Caco-2 (cell line): ENCODE measurements at regions not wholly inside any gene's neighbourhood (a gene's known extent, or its start where the extent isn't known, plus 50 kb on each side); places are given as distances from the start of the nearest gene placed in this dataset.

ENCODE experiments used
- BruUV-seq: library from RNA; stranded (reverse); fragments of 400-500 nt; replicated peaks from 2 replicates; lab custom pipeline; 2021; lab: Mats Ljungman, UMichigan
- CTCF ChIA-PET: fragments of 300-600 bp; sonication (Branson Sonifier 250); formaldehyde crosslinking; loops from one replicate; lab custom pipeline; 2022; ENCODE audit warnings: antibody characterized with exemption; lab: Charles Lee
- POLR2A ChIA-PET: fragments of 300-600 bp; sonication (Branson Sonifier 250); formaldehyde crosslinking; loops from one replicate; lab custom pipeline; 2022; ENCODE audit warnings: antibody characterized with exemption; lab: Charles Lee
- DNase-seq, 2 experiments: peaks; one replicate each; pipeline versions ENCODE4 v3.0.0 to v3.0.0-alpha.2; 2020 to 2022
- H3K27me3 ChIP-seq: replicated peaks from 2 replicates; pipeline ENCODE4 v1.6.0; 2011; ENCODE audit warnings: low read length; ENCODE audit not compliant: control insufficient read depth, insufficient read depth
- H3K36me3 ChIP-seq: 2 replicates; pipeline ENCODE4 v1.5.1; 2011; ENCODE audit warnings: low read length; ENCODE audit not compliant: control insufficient read depth, insufficient read depth
- H3K4me1 ChIP-seq: fragments of 250-450 bp; sonication (Bioruptor Pico); 2 replicates; pipeline ENCODE4 v1.5.1; 2020; ENCODE audit warnings: mild to moderate bottlenecking
- H3K4me3 ChIP-seq: 2 replicates; pipeline ENCODE4 v1.5.1; 2011; ENCODE audit warnings: low read depth, mild to moderate bottlenecking, control low read depth, low read length
- H3K9me3 ChIP-seq: fragments of 250-450 bp; sonication (Bioruptor Pico); 2 replicates; pipeline ENCODE4 v1.5.1; 2020; ENCODE audit warnings: mild to moderate bottlenecking, moderate library complexity
- H3K27ac Mint-ChIP-seq: one replicate; pipeline ENCODE4 v1.8.0; 2022; ENCODE audit warnings: mixed read lengths; ENCODE audit not compliant: unreplicated experiment
- H3K27me3 Mint-ChIP-seq: one replicate; pipeline ENCODE4 v1.8.0; 2022; ENCODE audit warnings: mixed read lengths; ENCODE audit not compliant: insufficient read depth, unreplicated experiment
- H3K36me3 Mint-ChIP-seq: one replicate; pipeline ENCODE4 v1.8.0; 2022; ENCODE audit warnings: mild to moderate bottlenecking, mixed read lengths; ENCODE audit not compliant: insufficient read depth, unreplicated experiment
- H3K4me1 Mint-ChIP-seq: one replicate; pipeline ENCODE4 v1.8.0; 2022; ENCODE audit warnings: low read depth, mixed read lengths; ENCODE audit not compliant: unreplicated experiment
- H3K4me3 Mint-ChIP-seq: one replicate; pipeline ENCODE4 v1.8.0; 2022; ENCODE audit warnings: mild to moderate bottlenecking, moderate library complexity, mixed read lengths; ENCODE audit not compliant: unreplicated experiment
- H3K9me3 Mint-ChIP-seq: one replicate; pipeline ENCODE4 v1.8.0; 2022; ENCODE audit warnings: mixed read lengths; ENCODE audit not compliant: unreplicated experiment
- CTCF ChIP-seq, 2 experiments: fragments of 200-600 bp in 1 of 2; IDR thresholded peaks; 1 replicate in 1 of 2; 2 replicates in 1 of 2; pipeline versions ENCODE4 v1.5.1 to v1.8.0; 2011 to 2022; ENCODE audit warnings: antibody characterized with exemption in 1 of 2, control low read depth in 1 of 2, inconsistent platforms in 1 of 2, low read depth in 1 of 2, low read length in 1 of 2, mild to moderate bottlenecking in 1 of 2, moderate library complexity in 1 of 2; ENCODE audit not compliant: insufficient read depth in 1 of 2, severe bottlenecking in 1 of 2, unreplicated experiment in 1 of 2
- intact Hi-C: fragments of 100-400 bp; cut with micrococcal nuclease; formaldehyde crosslinking; loops from one replicate; pipeline ENCODE4 v1.10.0; 2022; ENCODE audit not compliant: unreplicated experiment

DNA sequence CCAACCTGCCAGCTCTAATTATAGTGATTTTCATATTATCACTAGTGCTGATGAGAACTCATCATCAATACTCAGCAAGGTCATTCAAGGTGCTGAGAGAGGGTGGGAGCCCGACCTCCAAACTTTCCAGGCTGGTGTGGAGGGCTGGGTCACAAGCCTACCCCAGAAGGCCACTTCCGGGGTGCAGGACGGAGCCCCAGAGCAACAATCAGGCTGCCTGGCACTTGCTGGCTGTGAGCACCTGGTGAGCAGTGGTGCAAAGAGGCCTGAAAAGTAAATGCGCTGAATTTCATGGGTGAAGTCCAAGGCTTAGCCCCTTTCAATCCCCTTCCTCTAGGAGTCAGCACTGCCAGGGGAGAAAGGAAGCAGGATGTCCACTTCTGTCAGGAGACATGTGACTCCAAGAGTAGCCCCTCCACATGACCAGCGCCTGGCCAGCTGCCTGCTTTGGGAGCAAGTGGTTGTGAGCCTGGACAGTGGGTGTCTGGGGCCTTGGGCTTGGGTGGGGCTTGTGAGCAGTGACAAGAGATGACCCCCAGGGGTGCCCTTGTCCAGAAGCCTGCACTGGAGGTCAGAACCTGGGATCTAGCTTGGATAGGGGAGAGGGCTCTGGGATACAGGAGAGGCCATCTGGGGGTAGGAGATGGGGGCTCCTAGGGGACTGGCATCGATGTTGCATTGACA is 165.0 kb upstream of the TLE3 start:
- H3K4me1 Mint-ChIP-seq = no peaks in the 10 kb centered on the region

DNA sequence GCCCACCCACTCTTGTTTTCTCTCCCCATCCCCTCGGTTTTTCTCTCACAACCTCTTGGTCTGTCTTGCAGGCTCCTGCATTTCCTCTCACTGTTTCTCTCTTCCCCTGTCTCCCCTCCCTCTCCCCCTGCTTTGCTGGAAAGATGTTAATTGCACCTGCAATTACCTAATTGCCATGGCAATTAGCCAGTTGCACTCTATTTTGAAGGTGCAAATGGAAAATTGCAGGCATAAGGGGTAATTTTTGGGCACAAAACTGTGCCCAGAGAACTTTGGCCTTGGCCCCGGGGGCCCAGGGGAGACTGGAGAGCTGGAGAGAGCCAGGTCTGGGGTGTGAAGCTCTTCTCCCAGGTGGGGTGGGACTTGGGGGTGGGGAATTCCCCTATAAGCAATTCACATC is 164.5 kb upstream of the TLE3 start:
- ChIA-PET CTCF (no interaction called here), POLR2A (no interaction called here)
- H3K9me3 Mint-ChIP-seq = no peaks in the 10 kb centered on the region
- DNase-seq = no peak
- H3K27ac Mint-ChIP-seq = no peak overlapping the region
- TF ChIP-seq CTCF (IDR thresholded peaks at IDR 0.05; ENCODE audit: insufficient read depth in 1 of 2, low read depth in 1 of 2, low read length in 1 of 2, severe bottlenecking in 1 of 2, unreplicated experiment in 1 of 2) = no peak
- H3K4me1 ChIP-seq = no peaks in the 10 kb centered on the region
- H3K9me3 ChIP-seq = no peaks in the 10 kb centered on the region
- H3K4me3 ChIP-seq = no peak overlapping the region
- H3K36me3 Mint-ChIP-seq = no peaks in the 10 kb centered on the region
- H3K36me3 ChIP-seq = no peaks in the 10 kb centered on the region
- no peaks in the 10 kb centered on the region for H3K27me3 Mint-ChIP-seq
- BruUV-seq = no TSS peak
- intact Hi-C loops = loop anchor here (5.0 kb wide), 1 partner anchor 100 kb away; no protein-coding TSS in a partner anchor
- H3K27me3 ChIP-seq = no peaks in the 10 kb centered on the region
- H3K4me3 Mint-ChIP-seq = no peak overlapping the region
- no peaks in the 10 kb centered on the region for H3K4me1 Mint-ChIP-seq

More for the DNA sequence above, 165.0 kb upstream of the TLE3 start:
- intact Hi-C loops = loop anchor here (5.0 kb wide), 1 partner anchor 100 kb away; no protein-coding TSS in a partner anchor
- H3K27me3 ChIP-seq = no peaks in the 10 kb centered on the region
- no peak for TF ChIP-seq CTCF (IDR thresholded peaks at IDR 0.05; ENCODE audit: insufficient read depth in 1 of 2, low read depth in 1 of 2, low read length in 1 of 2, severe bottlenecking in 1 of 2, unreplicated experiment in 1 of 2)
- no peaks in the 10 kb centered on the region for H3K36me3 ChIP-seq
- no peaks in the 10 kb centered on the region for H3K9me3 ChIP-seq
- ChIA-PET POLR2A (interaction anchor here (0.6 kb wide), 1 partner anchor 164 kb away, joined by 3 read pairs; no protein-coding TSS in a partner anchor), CTCF (no interaction called here)
- no peak overlapping the region for H3K27ac Mint-ChIP-seq
- no peak overlapping the region for H3K4me3 ChIP-seq
- no peak for DNase-seq
- no peaks in the 10 kb centered on the region for H3K36me3 Mint-ChIP-seq
- BruUV-seq = no TSS peak
- no peaks in the 10 kb centered on the region for H3K9me3 Mint-ChIP-seq
- H3K4me3 Mint-ChIP-seq = no peak overlapping the region
- no peaks in the 10 kb centered on the region for H3K27me3 Mint-ChIP-seq
- no peaks in the 10 kb centered on the region for H3K4me1 ChIP-seq

DNA sequence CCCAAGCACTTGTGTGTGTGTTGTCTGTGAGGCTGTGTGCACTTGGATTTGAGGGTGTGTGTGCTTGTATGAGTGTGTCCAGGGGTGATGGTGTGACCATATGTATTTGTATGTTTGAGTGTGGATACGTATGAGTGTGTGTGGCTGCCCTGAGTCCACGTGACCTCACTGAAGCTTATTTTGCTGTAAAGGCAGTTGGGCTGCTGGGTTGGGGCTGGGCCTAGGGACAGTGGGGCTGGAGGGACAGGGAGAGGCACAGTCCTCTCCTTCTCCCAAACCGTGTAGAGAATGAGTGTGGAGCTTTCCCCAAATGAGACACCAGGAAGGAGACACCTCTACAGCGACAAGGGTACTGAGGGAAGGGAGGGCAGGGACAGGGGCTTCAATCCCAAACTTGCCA is 163.4 kb upstream of the TLE3 start:
- intact Hi-C loops = loop anchor here (5.0 kb wide), 1 partner anchor 101 kb away; no protein-coding TSS in a partner anchor
- no peaks in the 10 kb centered on the region for H3K4me1 ChIP-seq
- TF ChIP-seq CTCF (IDR thresholded peaks at IDR 0.05; ENCODE audit: insufficient read depth in 1 of 2, low read depth in 1 of 2, low read length in 1 of 2, severe bottlenecking in 1 of 2, unreplicated experiment in 1 of 2) = no peak
- H3K4me3 ChIP-seq = no peak overlapping the region
- no peaks in the 10 kb centered on the region for H3K27me3 Mint-ChIP-seq
- no peaks in the 10 kb centered on the region for H3K36me3 ChIP-seq
- H3K27me3 ChIP-seq = no peaks in the 10 kb centered on the region
- H3K4me3 Mint-ChIP-seq = no peak overlapping the region
- no peaks in the 10 kb centered on the region for H3K4me1 Mint-ChIP-seq
- BruUV-seq = no TSS peak
- no peaks in the 10 kb centered on the region for H3K36me3 Mint-ChIP-seq
- ChIA-PET CTCF (interaction anchor here (0.6 kb wide), 1 partner anchor 134 kb away, joined by 7 read pairs; no protein-coding TSS in a partner anchor), POLR2A (no interaction called here)
- H3K9me3 Mint-ChIP-seq = no peaks in the 10 kb centered on the region
- H3K27ac Mint-ChIP-seq = no peak overlapping the region
- no peak for DNase-seq
- H3K9me3 ChIP-seq = no peaks in the 10 kb centered on the region
